Eye (tissue), 1 donor: ENCODE measurements at regions not wholly inside any gene's neighbourhood (a gene's known extent, or its start where the extent isn't known, plus 50 kb on each side); places are given as distances from the start of the nearest gene placed in this dataset.

Experiments
- DNase-seq: peaks from one replicate; pipeline ENCODE4 v3.0.0-alpha.2; 2015

- no peak for DNase-seq
These were observed 50.4 kb upstream of the NEO1 start for GRCh38 chr15:73001840-73002239.

- DNase-seq = no peak
These were observed 52.0 kb upstream of the NEO1 start for GRCh38 chr15:73000293-73000692.

DNA sequence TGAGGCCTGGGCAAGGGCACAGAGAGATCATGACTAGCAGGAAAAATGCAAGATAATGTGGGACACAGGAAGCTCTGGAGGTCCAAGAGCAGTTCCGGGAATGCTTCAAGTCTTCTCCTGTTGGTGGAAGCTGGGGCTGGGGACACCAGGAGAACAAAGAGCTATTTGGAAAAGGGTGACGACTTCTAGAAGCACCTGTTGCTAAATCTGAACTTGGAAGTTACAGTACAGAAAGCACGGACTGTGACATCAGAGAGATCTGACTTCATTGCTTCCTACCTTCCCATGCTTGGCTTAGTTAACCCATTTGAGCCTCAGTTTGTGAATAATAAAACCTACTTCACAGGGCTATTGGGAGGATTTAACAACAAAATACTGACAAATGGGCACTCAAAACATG lies 52.7 kb upstream of the NEO1 start:
- no peak for DNase-seq

- DNase-seq = no peak
These were observed 53.4 kb upstream of the NEO1 start for GRCh38 chr15:72998681-72999466.

DNA sequence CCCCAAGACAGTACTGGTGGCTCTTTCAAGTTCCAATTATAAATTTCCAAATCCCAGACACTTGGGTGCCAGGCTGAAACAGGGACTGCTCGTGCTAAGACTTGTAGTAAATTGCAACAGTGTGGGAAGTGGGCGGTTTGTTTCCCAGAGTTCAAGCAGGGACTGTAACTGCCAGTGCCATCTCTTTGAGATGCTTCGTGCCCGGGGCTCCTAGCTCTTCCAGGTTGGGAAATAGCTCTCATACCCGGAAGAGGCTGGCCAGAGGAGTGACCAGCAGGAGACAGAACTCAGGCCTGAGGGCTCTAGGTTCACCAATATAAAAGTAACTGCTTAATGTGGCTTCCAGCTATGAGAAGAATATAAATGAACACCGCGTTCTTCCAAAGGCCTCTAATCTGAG lies 54.0 kb upstream of the NEO1 start:
- no peak for DNase-seq

DNA sequence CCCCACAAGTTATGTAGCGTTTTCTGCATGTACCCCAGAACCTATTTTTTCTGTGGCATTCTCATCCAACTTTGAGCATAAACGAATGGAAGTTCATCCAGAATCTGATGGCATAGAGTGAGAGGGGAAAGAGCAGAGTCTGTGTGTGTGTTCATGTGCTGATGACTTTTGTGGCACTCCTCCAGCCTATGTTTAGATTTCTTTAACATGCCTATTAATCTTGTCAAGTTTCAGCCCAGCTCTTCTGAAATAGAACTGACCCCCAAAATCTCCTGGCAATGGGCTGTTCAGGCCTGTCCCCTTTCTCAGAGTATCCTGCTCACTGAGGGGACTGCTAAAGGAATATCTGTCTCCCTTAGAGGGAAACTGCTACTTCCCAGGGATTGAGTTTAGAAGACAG lies 56.4 kb upstream of the NEO1 start:
- no peak for DNase-seq

- peak; percentile 30 for DNase-seq
These were observed 57.6 kb upstream of the NEO1 start for GRCh38 chr15:72994534-72995177.

DNA sequence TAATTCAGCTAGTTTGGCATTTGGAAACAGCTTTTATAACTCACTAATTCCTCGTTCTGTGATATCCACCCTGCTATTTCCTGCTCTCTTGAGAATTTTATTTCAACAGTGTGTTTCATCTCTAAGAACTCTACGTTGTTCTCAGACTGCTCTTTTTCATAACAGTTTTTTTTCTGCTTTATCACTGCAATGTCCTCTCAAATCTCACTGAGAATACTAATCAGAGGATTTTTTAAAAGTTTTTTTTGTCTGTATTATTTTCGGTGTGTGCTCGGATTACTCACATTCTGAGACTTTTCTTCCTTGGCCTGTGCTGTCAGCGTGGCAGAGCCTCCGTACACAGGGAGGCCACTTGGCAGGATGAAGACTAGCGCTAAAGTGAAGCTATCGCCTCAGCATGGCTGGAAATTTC lies 59.4 kb upstream of the NEO1 start:
- DNase-seq = no peak

- no peak for DNase-seq
These were observed 61.2 kb upstream of the NEO1 start for GRCh38 chr15:72991026-72991425.

DNA sequence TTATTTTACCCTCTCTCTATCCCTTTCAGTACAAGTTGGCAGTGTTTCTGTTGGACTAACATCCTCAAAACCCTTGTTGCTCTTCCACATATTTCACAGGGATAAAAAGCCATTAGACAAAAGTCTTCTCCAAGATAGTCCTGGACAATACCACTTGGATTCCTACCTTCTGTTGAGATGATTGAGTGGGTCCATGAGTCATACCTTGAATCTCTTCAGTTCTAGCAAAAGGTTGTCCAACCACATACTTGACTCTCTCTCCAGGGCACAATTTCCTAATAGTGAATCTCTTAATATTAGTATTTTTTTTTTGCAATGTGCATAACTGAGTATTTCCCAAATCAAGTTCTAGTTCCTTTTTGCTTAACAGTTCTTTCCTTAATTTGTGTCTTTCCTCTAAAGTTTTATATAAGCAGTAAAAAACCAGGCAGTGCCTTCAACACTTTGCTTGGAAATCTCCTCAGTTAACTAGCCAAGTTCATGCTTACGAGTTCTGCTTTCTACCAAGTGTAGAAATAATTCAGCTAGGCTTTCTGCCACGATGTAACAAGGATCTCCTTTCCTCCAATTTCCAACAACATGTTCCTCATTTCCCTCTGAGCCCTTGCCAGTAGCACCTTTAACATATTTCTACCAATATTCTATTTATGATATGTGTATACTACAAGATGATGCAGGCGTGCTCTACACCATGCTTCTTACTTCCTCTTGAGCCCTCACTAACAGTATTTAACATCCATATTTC lies 68.3 kb upstream of the NEO1 start:
- no peak for DNase-seq

DNA sequence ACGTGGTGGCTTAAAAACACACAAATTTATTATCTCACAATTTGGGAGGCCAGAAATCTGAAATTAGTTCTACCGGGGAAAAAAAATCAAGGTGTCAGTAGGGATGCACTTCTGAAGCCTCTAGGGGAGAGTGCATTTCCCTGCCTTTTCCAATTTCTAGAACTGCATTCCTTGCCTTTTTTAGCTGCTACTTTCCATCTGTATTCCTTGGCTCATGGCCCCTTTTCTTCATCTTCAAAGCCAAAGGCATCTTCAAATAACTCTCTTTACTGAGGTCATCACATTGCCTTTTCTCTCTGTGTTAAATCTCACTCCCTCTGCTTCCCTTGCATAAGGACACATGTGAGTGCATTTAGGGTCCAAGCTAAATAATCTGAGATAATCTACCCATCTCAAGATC lies 69.5 kb upstream of the NEO1 start:
- no peak for DNase-seq

GRCh38 chr15:72980661-72981060 lies 71.6 kb upstream of the NEO1 start:
- no peak for DNase-seq

GRCh38 chr15:72979791-72980190 lies 72.5 kb upstream of the NEO1 start:
- no peak for DNase-seq

- no peak for DNase-seq
These were observed 73.0 kb upstream of the NEO1 start for GRCh38 chr15:72979308-72979707.

- DNase-seq = no peak
These were observed 74.0 kb upstream of the NEO1 start for GRCh38 chr15:72978223-72978622.

- DNase-seq = no peak
These were observed 79.9 kb upstream of the NEO1 start for GRCh38 chr15:72972362-72972761.

- peak; percentile 40 for DNase-seq
These were observed 80.5 kb upstream of the NEO1 start for GRCh38 chr15:72971766-72972165.

DNA sequence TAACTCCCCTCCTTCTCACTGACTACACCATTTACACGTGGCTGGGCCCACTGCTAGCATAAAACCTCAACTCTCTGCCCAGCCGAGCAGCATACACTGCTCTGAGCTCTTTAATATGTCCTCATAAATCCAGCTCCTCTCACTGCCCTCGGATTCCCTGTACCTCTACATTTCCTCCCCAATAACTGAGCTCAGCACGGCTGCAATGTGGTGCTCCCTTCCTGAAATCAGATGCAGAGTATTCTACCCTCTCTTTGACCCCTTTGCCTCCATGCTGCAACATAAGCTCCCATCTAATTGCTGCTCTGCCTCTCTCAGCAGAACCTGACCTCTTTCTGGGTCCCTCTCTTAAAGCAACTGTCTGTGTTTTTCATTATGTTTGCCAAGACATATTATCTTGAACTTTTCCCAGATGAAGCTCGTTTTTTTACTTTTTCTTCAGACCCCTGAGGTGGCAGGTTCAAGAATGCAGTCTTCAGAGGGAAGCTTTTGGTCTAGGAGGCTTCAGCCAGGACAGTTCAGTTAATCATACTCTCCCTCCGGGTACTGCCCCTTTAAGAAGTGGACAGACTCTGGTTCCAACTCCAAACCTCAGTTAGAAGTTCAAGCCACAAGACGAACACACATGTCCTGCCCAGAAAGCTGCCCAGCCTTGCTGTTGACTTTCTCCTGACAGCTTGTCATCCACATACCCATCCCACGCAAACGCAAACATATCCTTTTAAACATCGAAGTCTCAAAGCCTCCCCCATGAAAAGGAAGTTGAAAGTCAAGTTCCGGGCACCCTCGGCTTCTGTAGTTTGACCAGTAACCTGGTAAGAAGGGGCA lies 81.1 kb upstream of the NEO1 start:
- peak; percentile 72 for DNase-seq

DNA sequence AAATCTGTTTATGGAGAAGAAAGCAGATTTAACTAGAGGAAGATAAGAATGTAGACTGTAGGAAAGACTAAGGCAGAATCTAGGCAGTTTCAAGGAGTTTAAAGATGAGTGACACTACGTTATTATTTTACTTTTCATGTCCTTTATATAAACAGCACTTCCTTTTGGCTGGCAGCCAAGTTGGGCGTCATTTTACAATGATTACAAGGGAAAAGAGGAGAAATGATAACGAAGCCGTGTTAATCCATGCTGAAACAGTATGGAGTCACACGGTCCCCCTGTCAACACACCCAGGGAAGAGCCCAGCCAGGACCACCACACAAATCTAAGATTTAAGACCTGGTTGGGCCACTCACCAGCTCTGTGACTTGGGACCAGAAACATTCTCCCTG lies 83.7 kb upstream of the NEO1 start:
- DNase-seq = peak; percentile 65

- DNase-seq = peak; percentile 8
These were observed 84.3 kb upstream of the NEO1 start for GRCh38 chr15:72967811-72968530.

DNA sequence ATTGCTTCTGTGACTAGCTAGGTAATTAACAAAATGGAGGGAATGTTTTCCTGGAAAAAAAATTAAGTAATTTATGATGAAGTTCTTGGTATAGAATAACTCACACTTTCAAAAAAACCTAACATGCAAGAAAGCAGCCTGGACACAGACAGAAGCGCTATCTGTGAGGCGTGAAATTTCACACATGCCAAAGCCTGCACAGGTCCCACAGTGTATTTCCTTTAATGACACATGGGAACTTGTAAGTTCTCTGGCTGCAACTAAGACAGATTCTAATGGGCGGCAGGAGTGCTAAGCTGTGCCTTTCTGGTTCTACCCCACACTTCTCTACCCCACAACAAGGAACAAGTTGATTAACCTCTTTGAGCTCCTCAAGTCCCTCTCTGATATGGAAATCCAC lies 84.9 kb upstream of the NEO1 start:
- DNase-seq = no peak

DNA sequence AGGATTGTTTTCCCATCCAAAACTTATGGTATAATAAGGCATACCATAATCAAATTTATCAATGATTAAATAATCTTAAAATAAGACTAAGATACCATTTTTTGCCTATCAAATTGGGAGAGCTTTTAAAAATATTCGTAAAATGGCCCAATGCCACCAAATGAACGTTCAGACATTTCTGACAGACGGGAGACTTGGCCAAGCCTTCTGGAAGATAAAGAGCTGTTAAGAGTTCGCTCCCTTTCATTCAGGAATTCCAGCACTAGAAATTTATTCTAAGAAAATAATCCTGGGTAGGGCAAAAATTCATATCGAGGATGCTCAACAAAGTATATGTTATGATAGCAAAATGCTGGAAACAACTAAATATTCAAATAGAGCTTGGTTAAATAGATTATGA lies 85.6 kb upstream of the NEO1 start:
- no peak for DNase-seq
